HepG2 (cell line): ENCODE measurements at regions not wholly inside any gene's neighbourhood (a gene's known extent, or its start where the extent isn't known, plus 50 kb on each side); places are given as distances from the start of the nearest gene placed in this dataset.

ENCODE experiments used
- ATAC-seq: fragments of 200-7000 bp; cut with Tn5 transposase; 3 replicates; pipeline ENCODE4 v1.9.1; 2020; ENCODE audit warnings: mild to moderate bottlenecking, moderate library complexity
- BruUV-seq: library from RNA; stranded (reverse); fragments of 400-500 nt; replicated peaks from 2 replicates; lab custom pipeline; 2021; lab: Mats Ljungman, UMichigan
- CTCF ChIA-PET: fragments of 300-600 bp; formaldehyde crosslinking; extraction: SDS; loops from one replicate; lab custom pipeline; 2021; ENCODE audit warnings: low total read pairs, inconsistent platforms, low intra/inter-chr PET ratio; lab: Yijun Ruan, JAX
- POLR2A ChIA-PET: fragments of 350-600 bp; sonication (Branson Sonifier 250); formaldehyde crosslinking; loops from one replicate; lab custom pipeline; 2020; ENCODE audit warnings: antibody characterized with exemption, inconsistent platforms; lab: Yijun Ruan, JAX
- DNase-seq: peaks from one replicate; pipeline ENCODE4 v3.0.0-alpha.2; 2015; ENCODE audit warnings: low spot score
- FAIRE-seq: peaks from 3 replicates; lab custom pipeline; 2011; peaks lifted over from hg19 to GRCh38; lab: Jason Lieb, UNC
- H2AFZ ChIP-seq: one replicate; pipeline ENCODE4 v1.6.1; 2011; ENCODE audit warnings: low read length, inconsistent platforms
- H3K27ac ChIP-seq: fragments of 300-600 bp; 3 replicates; pipeline ENCODE4 v1.8.0; 2011; ENCODE audit warnings: mixed run types, mild to moderate bottlenecking, mixed read lengths, low read length, inconsistent platforms; ENCODE audit not compliant: insufficient read depth; ENCODE audit errors: extremely low read length
- H3K27me3 ChIP-seq, 2 experiments: fragments of 200-600 bp in 1 of 2; 2 replicates in 1 of 2; 3 replicates in 1 of 2; pipeline versions ENCODE4 v1.6.0 to v1.8.0; 2011; ENCODE audit warnings: low read length in 2 of 2, mild to moderate bottlenecking in 2 of 2, moderate library complexity in 2 of 2, inconsistent platforms in 1 of 2; ENCODE audit not compliant: insufficient read depth in 2 of 2, control insufficient read depth in 1 of 2
- H3K36me3 ChIP-seq, 2 experiments: fragments of 200-600 bp in 1 of 2; replicated peaks in 1 of 2; 2 replicates in 1 of 2; 3 replicates in 1 of 2; pipeline versions ENCODE4 v1.5.1 to v1.8.0; 2011; ENCODE audit warnings: low read length in 2 of 2, inconsistent platforms in 1 of 2; ENCODE audit not compliant: insufficient read depth in 2 of 2, control insufficient read depth in 1 of 2
- H3K4me1 ChIP-seq: 2 replicates; pipeline ENCODE4 v1.5.1; 2012; ENCODE audit warnings: low read length, inconsistent platforms; ENCODE audit not compliant: insufficient read depth
- H3K4me2 ChIP-seq: 2 replicates; pipeline ENCODE4 v1.6.0; 2011; ENCODE audit warnings: low read depth, low read length, inconsistent platforms
- H3K4me3 ChIP-seq, 3 experiments: fragments of 200-600 bp in 1 of 3; sonication (generic), shearing (Covaris generic) in 1 of 3; replicated peaks in 1 of 3; 2 replicates each; pipeline ENCODE4 v1.5.1; 2011 to 2016; ENCODE audit warnings: low read length in 3 of 3, inconsistent platforms in 2 of 3, low read depth in 2 of 3, mild to moderate bottlenecking in 2 of 3, control low read depth in 1 of 3, mixed read lengths in 1 of 3; ENCODE audit not compliant: insufficient read depth in 1 of 3
- H3K79me2 ChIP-seq: one replicate; pipeline ENCODE4 v1.6.1; 2011; ENCODE audit warnings: low read length, inconsistent platforms; ENCODE audit not compliant: insufficient read depth
- H3K9ac ChIP-seq: 2 replicates; pipeline ENCODE4 v1.6.0; 2011; ENCODE audit warnings: mild to moderate bottlenecking, low read depth, low read length, inconsistent platforms; ENCODE audit not compliant: insufficient read depth
- H3K9me3 ChIP-seq: 2 replicates; pipeline ENCODE4 v1.5.1; 2012; ENCODE audit warnings: mild to moderate bottlenecking, low read length
- H4K20me1 ChIP-seq: 2 replicates; pipeline ENCODE4 v1.6.0; 2011; ENCODE audit warnings: inconsistent platforms, mild to moderate bottlenecking, low read length, moderate library complexity; ENCODE audit not compliant: insufficient read depth
- ARNT2 ChIP-seq: sonication (generic); formaldehyde crosslinking; IDR thresholded peaks from 2 replicates; pipeline ENCODE4 v1.8.0; 2022; ENCODE audit warnings: mild to moderate bottlenecking, low read depth, missing genetic modification reagents, moderate library complexity
- EP300 ChIP-seq, 3 experiments: sonication (generic) in 1 of 3; formaldehyde crosslinking in 1 of 3; IDR thresholded peaks; 2 replicates each; pipeline versions ENCODE4 v1.5.1 to v1.6.1; 2011 to 2020; ENCODE audit warnings: low read depth in 2 of 3, low read length in 2 of 3, borderline replicate concordance in 1 of 3, improper control_type of control experiment in 1 of 3, mild to moderate bottlenecking in 1 of 3, missing genetic modification reagents in 1 of 3, moderate library complexity in 1 of 3
- HMG20A ChIP-seq: IDR thresholded peaks from 2 replicates; pipeline ENCODE4 v1.6.1; 2016; ENCODE audit warnings: borderline replicate concordance
- NFRKB ChIP-seq: fragments of 450-650 bp; IDR thresholded peaks from 2 replicates; pipeline ENCODE4 v1.6.1; 2017
- SALL2 ChIP-seq: sonication (generic); formaldehyde crosslinking; IDR thresholded peaks from 2 replicates; pipeline ENCODE4 v1.8.1; 2023; ENCODE audit warnings: mild to moderate bottlenecking, missing genetic modification reagents, inconsistent platforms
- ZHX1 ChIP-seq: sonication (generic); formaldehyde crosslinking; IDR thresholded peaks from 2 replicates; pipeline ENCODE4 v1.8.1; 2022; ENCODE audit warnings: low read depth, mild to moderate bottlenecking, missing genetic modification reagents
- ZNF256 ChIP-seq: sonication (generic); formaldehyde crosslinking; conservative IDR thresholded peaks from 2 replicates; pipeline ENCODE4 v1.4.0; 2020; ENCODE audit warnings: missing genetic modification reagents
- ZNF577 ChIP-seq: sonication (generic); formaldehyde crosslinking; IDR thresholded peaks from 2 replicates; pipeline ENCODE4 v1.4.0; 2020; ENCODE audit warnings: mild to moderate bottlenecking, low read depth, missing genetic modification reagents, borderline replicate concordance
- ZNF670 ChIP-seq: sonication (generic); formaldehyde crosslinking; IDR thresholded peaks from 2 replicates; pipeline ENCODE4 v1.8.0; 2022; ENCODE audit warnings: mild to moderate bottlenecking, missing genetic modification reagents, borderline replicate concordance
- WGBS: methylation state at CpG from one replicate; pipeline ENCODE4 v1.1.6; 2017; ENCODE audit warnings: low lambda C conversion rate; 5-methylcytosine and 5-hydroxymethylcytosine counted together
- in situ Hi-C: cut with HindIII; loops from 2 replicates; pipeline ENCODE4 v1.10.0; 2017; ENCODE audit warnings: low pct_unique_long_range_greater_than_20kb; ENCODE audit not compliant: extremely low pct_ligation_motif_present
- intact Hi-C: fragments of 100-400 bp; cut with micrococcal nuclease; formaldehyde crosslinking; loops from one replicate; pipeline ENCODE4 v1.10.0; 2022; ENCODE audit not compliant: unreplicated experiment
- TF ChIP-seq, protein P1 (sequence below): sonication (generic); formaldehyde crosslinking; IDR thresholded peaks from 2 replicates; pipeline ENCODE4 v1.5.1; 2020; ENCODE audit warnings: missing genetic modification reagents, mild to moderate bottlenecking, borderline replicate concordance
- TF ChIP-seq, protein P2 (sequence below): sonication (generic); formaldehyde crosslinking; IDR thresholded peaks from 2 replicates; pipeline ENCODE4 v1.8.0; 2022; ENCODE audit warnings: mild to moderate bottlenecking, missing genetic modification reagents, moderate library complexity
- TF ChIP-seq, protein P3 (sequence below): sonication (generic); formaldehyde crosslinking; IDR thresholded peaks from 2 replicates; pipeline ENCODE4 v1.4.0; 2020; ENCODE audit warnings: missing genetic modification reagents
- TF ChIP-seq, protein P4 (sequence below): fragments of 450-650 bp; IDR thresholded peaks from 2 replicates; pipeline ENCODE4 v1.6.1; 2016
- TF ChIP-seq, protein P5 (sequence below): sonication (generic); formaldehyde crosslinking; IDR thresholded peaks from 2 replicates; pipeline ENCODE4 v1.8.0; 2022; ENCODE audit warnings: missing genetic modification reagents, mild to moderate bottlenecking, inconsistent platforms, borderline replicate concordance

DNA sequence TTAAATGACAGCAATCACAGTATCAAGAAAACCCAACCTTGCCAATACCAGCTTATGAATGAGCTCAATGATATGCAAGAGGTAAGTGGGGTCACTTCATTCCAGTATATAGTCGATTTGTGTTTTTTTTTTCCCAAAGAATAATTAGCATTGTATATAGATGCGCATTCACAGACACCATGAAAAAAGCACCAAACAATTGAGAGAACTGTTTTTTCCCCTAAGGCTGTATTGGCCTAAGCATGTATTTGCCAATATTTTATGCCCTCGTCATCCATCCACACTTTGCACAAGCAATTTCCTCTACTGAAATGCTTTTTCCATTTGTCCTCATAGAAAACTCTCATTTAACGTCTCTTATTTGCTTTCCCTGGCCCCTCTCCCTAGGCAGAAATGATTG is 213.7 kb downstream of the SAMD5 start:
- DNase-seq (no peak), FAIRE-seq (no peak), ATAC-seq (no peak)
- CTCF ChIA-PET, result no interaction called here
- Histone ChIP-seq H3K4me2 (no peak overlapping the region), H2AFZ (no peak overlapping the region), H3K4me1 (no peaks in the 10 kb centered on the region), H3K9me3 (no peaks in the 10 kb centered on the region), H3K27ac (no peak overlapping the region), H3K9ac (no peak overlapping the region), H3K79me2 (no peaks in the 10 kb centered on the region), H3K36me3 (no peaks in the 10 kb centered on the region), H4K20me1 (no peaks in the 10 kb centered on the region), H3K4me3 (no peak overlapping the region), H3K27me3 (no peaks in the 10 kb centered on the region)
- no TSS peak for BruUV-seq
- intact Hi-C loops (no loop called here), in situ Hi-C loops (no loop called here)
- TF ChIP-seq, protein P1, sequence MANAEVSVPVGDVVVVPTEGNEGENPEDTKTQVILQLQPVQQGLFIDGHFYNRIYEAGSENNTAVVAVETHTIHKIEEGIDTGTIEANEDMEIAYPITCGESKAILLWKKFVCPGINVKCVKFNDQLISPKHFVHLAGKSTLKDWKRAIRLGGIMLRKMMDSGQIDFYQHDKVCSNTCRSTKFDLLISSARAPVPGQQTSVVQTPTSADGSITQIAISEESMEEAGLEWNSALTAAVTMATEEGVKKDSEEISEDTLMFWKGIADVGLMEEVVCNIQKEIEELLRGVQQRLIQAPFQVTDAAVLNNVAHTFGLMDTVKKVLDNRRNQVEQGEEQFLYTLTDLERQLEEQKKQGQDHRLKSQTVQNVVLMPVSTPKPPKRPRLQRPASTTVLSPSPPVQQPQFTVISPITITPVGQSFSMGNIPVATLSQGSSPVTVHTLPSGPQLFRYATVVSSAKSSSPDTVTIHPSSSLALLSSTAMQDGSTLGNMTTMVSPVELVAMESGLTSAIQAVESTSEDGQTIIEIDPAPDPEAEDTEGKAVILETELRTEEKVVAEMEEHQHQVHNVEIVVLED (CRISPR knock-in tag), result no peak
- TF ChIP-seq ZNF256 (CRISPR knock-in tag), result no peak
- TF ChIP-seq ZHX1 (CRISPR knock-in tag), result no peak
- TF ChIP-seq, protein P2, sequence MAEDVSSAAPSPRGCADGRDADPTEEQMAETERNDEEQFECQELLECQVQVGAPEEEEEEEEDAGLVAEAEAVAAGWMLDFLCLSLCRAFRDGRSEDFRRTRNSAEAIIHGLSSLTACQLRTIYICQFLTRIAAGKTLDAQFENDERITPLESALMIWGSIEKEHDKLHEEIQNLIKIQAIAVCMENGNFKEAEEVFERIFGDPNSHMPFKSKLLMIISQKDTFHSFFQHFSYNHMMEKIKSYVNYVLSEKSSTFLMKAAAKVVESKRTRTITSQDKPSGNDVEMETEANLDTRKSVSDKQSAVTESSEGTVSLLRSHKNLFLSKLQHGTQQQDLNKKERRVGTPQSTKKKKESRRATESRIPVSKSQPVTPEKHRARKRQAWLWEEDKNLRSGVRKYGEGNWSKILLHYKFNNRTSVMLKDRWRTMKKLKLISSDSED (CRISPR knock-in tag), result no peak
- TF ChIP-seq EP300 (IDR thresholded peaks at IDR 0.05; ENCODE audit: low read depth in 2 of 2, low read length in 2 of 2), result no peak
- no peak for TF ChIP-seq EP300 (CRISPR knock-in tag; IDR thresholded peaks at IDR 0.05; ENCODE audit: borderline replicate concordance)
- no peak for TF ChIP-seq HMG20A
- TF ChIP-seq, protein P3, sequence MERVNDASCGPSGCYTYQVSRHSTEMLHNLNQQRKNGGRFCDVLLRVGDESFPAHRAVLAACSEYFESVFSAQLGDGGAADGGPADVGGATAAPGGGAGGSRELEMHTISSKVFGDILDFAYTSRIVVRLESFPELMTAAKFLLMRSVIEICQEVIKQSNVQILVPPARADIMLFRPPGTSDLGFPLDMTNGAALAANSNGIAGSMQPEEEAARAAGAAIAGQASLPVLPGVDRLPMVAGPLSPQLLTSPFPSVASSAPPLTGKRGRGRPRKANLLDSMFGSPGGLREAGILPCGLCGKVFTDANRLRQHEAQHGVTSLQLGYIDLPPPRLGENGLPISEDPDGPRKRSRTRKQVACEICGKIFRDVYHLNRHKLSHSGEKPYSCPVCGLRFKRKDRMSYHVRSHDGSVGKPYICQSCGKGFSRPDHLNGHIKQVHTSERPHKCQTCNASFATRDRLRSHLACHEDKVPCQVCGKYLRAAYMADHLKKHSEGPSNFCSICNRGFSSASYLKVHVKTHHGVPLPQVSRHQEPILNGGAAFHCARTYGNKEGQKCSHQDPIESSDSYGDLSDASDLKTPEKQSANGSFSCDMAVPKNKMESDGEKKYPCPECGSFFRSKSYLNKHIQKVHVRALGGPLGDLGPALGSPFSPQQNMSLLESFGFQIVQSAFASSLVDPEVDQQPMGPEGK (CRISPR knock-in tag), result no peak
- TF ChIP-seq, protein P4, sequence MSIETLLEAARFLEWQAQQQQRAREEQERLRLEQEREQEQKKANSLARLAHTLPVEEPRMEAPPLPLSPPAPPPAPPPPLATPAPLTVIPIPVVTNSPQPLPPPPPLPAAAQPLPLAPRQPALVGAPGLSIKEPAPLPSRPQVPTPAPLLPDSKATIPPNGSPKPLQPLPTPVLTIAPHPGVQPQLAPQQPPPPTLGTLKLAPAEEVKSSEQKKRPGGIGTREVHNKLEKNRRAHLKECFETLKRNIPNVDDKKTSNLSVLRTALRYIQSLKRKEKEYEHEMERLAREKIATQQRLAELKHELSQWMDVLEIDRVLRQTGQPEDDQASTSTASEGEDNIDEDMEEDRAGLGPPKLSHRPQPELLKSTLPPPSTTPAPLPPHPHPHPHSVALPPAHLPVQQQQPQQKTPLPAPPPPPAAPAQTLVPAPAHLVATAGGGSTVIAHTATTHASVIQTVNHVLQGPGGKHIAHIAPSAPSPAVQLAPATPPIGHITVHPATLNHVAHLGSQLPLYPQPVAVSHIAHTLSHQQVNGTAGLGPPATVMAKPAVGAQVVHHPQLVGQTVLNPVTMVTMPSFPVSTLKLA, result no peak
- TF ChIP-seq SALL2 (CRISPR knock-in tag), result no peak
- TF ChIP-seq NFRKB, result no peak
- no peak for TF ChIP-seq ZNF577
- TF ChIP-seq ZNF670 (CRISPR knock-in tag), result no peak
- TF ChIP-seq, protein P5, sequence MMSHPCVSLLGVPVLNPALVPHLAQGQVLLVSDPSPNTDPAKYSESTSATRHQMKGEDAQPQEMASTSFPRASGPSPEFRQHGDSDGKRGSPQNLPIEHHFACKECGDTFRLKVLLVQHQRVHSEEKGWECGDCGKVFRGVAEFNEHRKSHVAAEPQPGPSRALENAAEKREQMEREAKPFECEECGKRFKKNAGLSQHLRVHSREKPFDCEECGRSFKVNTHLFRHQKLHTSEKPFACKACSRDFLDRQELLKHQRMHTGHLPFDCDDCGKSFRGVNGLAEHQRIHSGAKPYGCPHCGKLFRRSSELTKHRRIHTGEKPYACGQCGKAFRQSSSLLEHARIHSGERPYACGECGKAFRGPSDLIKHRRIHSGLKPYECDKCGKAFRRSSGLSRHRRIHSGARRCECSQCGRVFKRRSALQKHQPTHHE (CRISPR knock-in tag), result no peak
- TF ChIP-seq ARNT2, result no peak
- WGBS, result 55% methylated on average over 4 of the region's 4 CpGs
- POLR2A ChIA-PET, result no interaction called here
